DOHH2 (cell line): ENCODE measurements at regions not wholly inside any gene's neighbourhood (a gene's known extent, or its start where the extent isn't known, plus 50 kb on each side); places are given as distances from the start of the nearest gene placed in this dataset.
"Not testable (repeated sequence)": the region's sequence is repeated elsewhere in the genome, so short reads cannot be mapped to it uniquely, and the experiment has no call there.

Experiments used
- H3F3A ChIP-seq: fragments of 200-600 bp; sonication (generic), shearing (Covaris generic); 2 replicates; pipeline ENCODE4 v1.6.0; 2016; ENCODE audit warnings: antibody characterized with exemption, mild to moderate bottlenecking; ENCODE audit not compliant: control insufficient read depth, insufficient read depth
- H3K27ac ChIP-seq: fragments of 200-600 bp; sonication (generic); 2 replicates; pipeline ENCODE4 v1.5.1; 2014; ENCODE audit warnings: low read depth, mild to moderate bottlenecking, low read length, moderate library complexity
- H3K27me3 ChIP-seq: fragments of 200-600 bp; sonication (generic); 2 replicates; pipeline ENCODE4 v1.6.1; 2014; ENCODE audit warnings: mild to moderate bottlenecking, low read length, mixed read lengths; ENCODE audit not compliant: control insufficient read depth
- H3K36me3 ChIP-seq: fragments of 200-600 bp; sonication (generic); 2 replicates; pipeline ENCODE4 v1.6.1; 2014; ENCODE audit warnings: mild to moderate bottlenecking, low read length, moderate library complexity, mixed read lengths; ENCODE audit not compliant: control insufficient read depth
- H3K4me1 ChIP-seq: fragments of 200-600 bp; sonication (generic); 2 replicates; pipeline ENCODE4 v1.6.1; 2014; ENCODE audit warnings: mild to moderate bottlenecking, low read length, mixed read lengths; ENCODE audit not compliant: control insufficient read depth
- H3K4me2 ChIP-seq: fragments of 200-600 bp; sonication (generic); 2 replicates; pipeline ENCODE4 v1.6.0; 2014; ENCODE audit warnings: mild to moderate bottlenecking, low read length, moderate library complexity
- H3K4me3 ChIP-seq: fragments of 200-600 bp; sonication (generic); 2 replicates; pipeline ENCODE4 v1.5.1; 2014; ENCODE audit warnings: mild to moderate bottlenecking, low read length, mixed read lengths
- H3K79me2 ChIP-seq: fragments of 200-600 bp; sonication (generic); 2 replicates; pipeline ENCODE4 v1.6.1; 2014; ENCODE audit warnings: mild to moderate bottlenecking, low read length, mixed read lengths; ENCODE audit not compliant: control insufficient read depth
- H3K9me2 ChIP-seq: fragments of 200-600 bp; sonication (generic); replicated peaks from 2 replicates; pipeline ENCODE4 v1.6.1; 2014; ENCODE audit warnings: mild to moderate bottlenecking, low read length, mixed read lengths; ENCODE audit not compliant: control insufficient read depth
- H3K9me3 ChIP-seq: fragments of 200-600 bp; sonication (generic); 2 replicates; pipeline ENCODE4 v1.6.1; 2014; ENCODE audit warnings: antibody characterized with exemption, low read length, mixed read lengths; ENCODE audit not compliant: control insufficient read depth, insufficient read depth
- H4K20me1 ChIP-seq: fragments of 200-600 bp; sonication (generic); 2 replicates; pipeline ENCODE4 v1.6.0; 2014; ENCODE audit warnings: low read depth, mild to moderate bottlenecking, antibody characterized with exemption, low read length, moderate library complexity; ENCODE audit not compliant: control insufficient read depth, insufficient read depth
- CTCF ChIP-seq: fragments of 200-600 bp; sonication (generic); IDR thresholded peaks from one replicate; pipeline ENCODE4 v1.5.1; 2014; ENCODE audit warnings: antibody characterized with exemption, mild to moderate bottlenecking, low read depth, low read length; ENCODE audit not compliant: poor library complexity, severe bottlenecking
- EZH2phosphoT487 ChIP-seq: fragments of 200-600 bp; sonication (generic); IDR thresholded peaks from 2 replicates; pipeline ENCODE4 v1.6.1; 2017; ENCODE audit warnings: borderline replicate concordance, mild to moderate bottlenecking, antibody characterized with exemption, low read length, moderate library complexity, mixed read lengths

GRCh38 chr2:192940767-192941166, 746.0 kb upstream of the TMEFF2 start:
- H3K27me3 ChIP-seq = no peaks in the 10 kb centered on the region
- H3K4me1 ChIP-seq = no peaks in the 10 kb centered on the region
- no peaks in the 10 kb centered on the region for H3K9me3 ChIP-seq
- no peak for TF ChIP-seq EZH2phosphoT487
- TF ChIP-seq CTCF = no peak
- H3K4me2 ChIP-seq = no peak overlapping the region
- H3K36me3 ChIP-seq = no peaks in the 10 kb centered on the region
- H3K27ac ChIP-seq = no peak overlapping the region
- H3K4me3 ChIP-seq = no peak overlapping the region
- H4K20me1 ChIP-seq = no peaks in the 10 kb centered on the region
- H3K9me2 ChIP-seq = no peaks in the 10 kb centered on the region
- no peaks in the 10 kb centered on the region for H3K79me2 ChIP-seq
- no peaks in the 10 kb centered on the region for H3F3A ChIP-seq

- Histone ChIP-seq H4K20me1 (no peaks in the 10 kb centered on the region), H3F3A (no peaks in the 10 kb centered on the region), H3K4me3 (no peak overlapping the region), H3K4me2 (no peak overlapping the region), H3K9me2 (no peaks in the 10 kb centered on the region), H3K27ac (no peak overlapping the region), H3K4me1 (no peaks in the 10 kb centered on the region), H3K79me2 (no peaks in the 10 kb centered on the region), H3K9me3 (no peaks in the 10 kb centered on the region), H3K36me3 (no peaks in the 10 kb centered on the region), H3K27me3 (no peaks in the 10 kb centered on the region)
- TF ChIP-seq CTCF = no peak
- no peak for TF ChIP-seq EZH2phosphoT487
Measured at GRCh38 chr2:192932376-192932775, 737.6 kb upstream of the TMEFF2 start.

GRCh38 chr2:192921631-192922030, 726.9 kb upstream of the TMEFF2 start:
- H3K36me3 ChIP-seq, H3K4me2 ChIP-seq, H3K9me3 ChIP-seq, H4K20me1 ChIP-seq, H3F3A ChIP-seq, H3K27me3 ChIP-seq, H3K4me1 ChIP-seq, H3K79me2 ChIP-seq, H3K27ac ChIP-seq, H3K9me2 ChIP-seq, H3K4me3 ChIP-seq: not testable (repeated sequence)

GRCh38 chr2:192901446-192901845, 706.7 kb upstream of the TMEFF2 start:
- no peaks in the 10 kb centered on the region for H4K20me1 ChIP-seq

More at GRCh38 chr2:192901446-192901845, 706.7 kb upstream of the TMEFF2 start:
- Histone ChIP-seq H3K4me2 (no peak overlapping the region), H3K27me3 (no peaks in the 10 kb centered on the region), H3K79me2 (no peaks in the 10 kb centered on the region), H3K4me3 (no peak overlapping the region), H3K9me3 (no peaks in the 10 kb centered on the region), H3K4me1 (no peaks in the 10 kb centered on the region), H3F3A (no peaks in the 10 kb centered on the region), H3K9me2 (no peaks in the 10 kb centered on the region), H3K36me3 (no peaks in the 10 kb centered on the region), H3K27ac (no peak overlapping the region)
- no peak for TF ChIP-seq CTCF
- no peak for TF ChIP-seq EZH2phosphoT487
